Breast epithelium (tissue), 4 donors: ENCODE measurements at regions not wholly inside any gene's neighbourhood (a gene's known extent, or its start where the extent isn't known, plus 50 kb on each side); places are given as distances from the start of the nearest gene placed in this dataset.
"Not testable (repeated sequence)": the region's sequence is repeated elsewhere in the genome, so short reads cannot be mapped to it uniquely, and the experiment has no call there.

ENCODE experiments used
- DNase-seq, 2 donors: peaks; one replicate each; pipeline ENCODE4 v3.0.0-alpha.2; 2019; ENCODE audit warnings: low spot score in 2 of 2
- H3K27ac ChIP-seq, 2 donors: fragments of 200-600 bp; sonication (generic) in 1 of 2; one replicate each; pipeline ENCODE4 v1.5.1; 2016 to 2019; ENCODE audit warnings: mild to moderate bottlenecking in 1 of 2
- H3K27me3 ChIP-seq, 2 donors: fragments of 200-600 bp; sonication (generic) in 1 of 2; one replicate each; pipeline versions ENCODE4 v1.5.1 to v1.6.0; 2017 to 2019; ENCODE audit warnings: control low read depth in 1 of 2, mild to moderate bottlenecking in 1 of 2
- H3K36me3 ChIP-seq: fragments of 200-600 bp; one replicate; pipeline ENCODE4 v1.5.1; 2019
- H3K4me1 ChIP-seq, 2 donors: fragments of 200-600 bp; sonication (generic); one replicate each; pipeline ENCODE4 v1.5.1; 2016 to 2019; ENCODE audit warnings: control low read depth in 1 of 2
- H3K4me3 ChIP-seq, 3 donors: fragments of 200-600 bp; sonication (generic); 1 replicate in 2 of 3; 2 replicates in 1 of 3; pipeline ENCODE4 v1.5.1; 2016 to 2019; ENCODE audit warnings: mild to moderate bottlenecking in 3 of 3, moderate library complexity in 2 of 3
- H3K9me3 ChIP-seq, 2 donors: fragments of 200-600 bp; sonication (generic) in 1 of 2; one replicate each; pipeline ENCODE4 v1.5.1; 2016 to 2019; ENCODE audit warnings: control low read depth in 1 of 2
- POLR2A ChIP-seq: fragments of 450-650 bp; IDR thresholded peaks from one replicate; pipeline ENCODE4 v1.6.1; 2016; ENCODE audit warnings: antibody characterized with exemption, mild to moderate bottlenecking, moderate library complexity
- POLR2AphosphoS5 ChIP-seq, 3 donors: sonication (generic); formaldehyde crosslinking; IDR thresholded peaks; one replicate each; pipeline ENCODE4 v1.6.1; 2017; ENCODE audit warnings: antibody characterized with exemption in 3 of 3
- intact Hi-C: fragments of 100-400 bp; cut with DNase I; formaldehyde crosslinking; loops from one replicate; pipeline ENCODE4 v1.15.1; 2023; ENCODE audit warnings: low total_unique reads
- TF ChIP-seq, protein P1 (sequence below), 3 donors: fragments of 450-650 bp; IDR thresholded peaks; one replicate each; pipeline ENCODE4 v1.5.1; 2016 to 2017; ENCODE audit warnings: antibody characterized with exemption in 3 of 3, mild to moderate bottlenecking in 3 of 3, moderate library complexity in 3 of 3

DNA sequence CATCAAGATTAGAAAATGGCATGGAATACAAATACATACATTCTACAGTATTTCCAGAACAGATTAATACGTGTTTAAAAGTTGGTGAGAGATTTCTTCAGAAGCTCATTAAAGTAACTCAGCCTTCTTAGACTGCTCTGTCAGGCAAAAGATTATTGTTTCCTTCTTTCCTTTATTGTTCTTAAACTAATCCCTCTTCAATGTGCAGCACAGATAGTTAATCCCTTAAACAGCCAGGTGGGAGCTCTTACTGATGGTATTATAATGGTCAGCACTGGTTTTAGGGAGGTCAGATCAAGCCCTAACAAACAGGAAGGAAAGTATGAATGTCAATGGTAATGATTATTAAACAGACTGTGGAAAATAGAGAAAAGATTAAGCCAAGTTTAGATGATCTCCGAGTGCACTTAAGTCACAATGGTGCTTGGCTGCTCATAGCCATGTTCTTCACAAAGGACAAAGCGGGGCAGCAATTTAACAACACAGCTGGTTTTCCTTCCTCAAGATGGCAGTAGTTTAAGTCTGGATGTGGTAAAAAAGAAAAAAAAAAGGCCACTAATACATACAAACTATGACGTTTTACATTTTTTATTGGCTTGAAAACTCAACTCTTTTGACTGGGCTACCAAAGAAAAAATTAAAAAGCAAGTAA lies 992.6 kb downstream of the PCDH9 start:
- TF ChIP-seq, protein P1, sequence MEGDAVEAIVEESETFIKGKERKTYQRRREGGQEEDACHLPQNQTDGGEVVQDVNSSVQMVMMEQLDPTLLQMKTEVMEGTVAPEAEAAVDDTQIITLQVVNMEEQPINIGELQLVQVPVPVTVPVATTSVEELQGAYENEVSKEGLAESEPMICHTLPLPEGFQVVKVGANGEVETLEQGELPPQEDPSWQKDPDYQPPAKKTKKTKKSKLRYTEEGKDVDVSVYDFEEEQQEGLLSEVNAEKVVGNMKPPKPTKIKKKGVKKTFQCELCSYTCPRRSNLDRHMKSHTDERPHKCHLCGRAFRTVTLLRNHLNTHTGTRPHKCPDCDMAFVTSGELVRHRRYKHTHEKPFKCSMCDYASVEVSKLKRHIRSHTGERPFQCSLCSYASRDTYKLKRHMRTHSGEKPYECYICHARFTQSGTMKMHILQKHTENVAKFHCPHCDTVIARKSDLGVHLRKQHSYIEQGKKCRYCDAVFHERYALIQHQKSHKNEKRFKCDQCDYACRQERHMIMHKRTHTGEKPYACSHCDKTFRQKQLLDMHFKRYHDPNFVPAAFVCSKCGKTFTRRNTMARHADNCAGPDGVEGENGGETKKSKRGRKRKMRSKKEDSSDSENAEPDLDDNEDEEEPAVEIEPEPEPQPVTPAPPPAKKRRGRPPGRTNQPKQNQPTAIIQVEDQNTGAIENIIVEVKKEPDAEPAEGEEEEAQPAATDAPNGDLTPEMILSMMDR (IDR thresholded peaks at IDR 0.05) = no peak
- TF ChIP-seq POLR2A (no peak), POLR2AphosphoS5 (IDR thresholded peaks at IDR 0.05) (no peak)
- Histone ChIP-seq H3K4me1 (no peaks in the 10 kb centered on the region), H3K27me3 (no peaks in the 10 kb centered on the region), H3K9me3 (peaks cover 0 to 8% of the 10 kb centered on the region in 2 donors), H3K36me3 (no peaks in the 10 kb centered on the region), H3K4me3 (no peak overlapping the region), H3K27ac (no peak overlapping the region)
- intact Hi-C loops = no loop called here
- DNase-seq = no peak

GRCh38 chr13:66234159-66234558 lies 996.0 kb downstream of the PCDH9 start:
- no peak for DNase-seq
- Histone ChIP-seq H3K36me3 (no peaks in the 10 kb centered on the region), H3K27ac (no peak overlapping the region), H3K9me3 (peaks cover 0 to 8% of the 10 kb centered on the region in 2 donors), H3K27me3 (no peaks in the 10 kb centered on the region), H3K4me3 (no peak overlapping the region), H3K4me1 (no peaks in the 10 kb centered on the region)
- no peak for TF ChIP-seq POLR2A
- TF ChIP-seq, protein P1 (IDR thresholded peaks at IDR 0.05) = no peak
- no peak for TF ChIP-seq POLR2AphosphoS5 (IDR thresholded peaks at IDR 0.05)
- intact Hi-C loops = no loop called here

- H3K4me3 ChIP-seq, DNase-seq, H3K27ac ChIP-seq, H3K9me3 ChIP-seq, H3K4me1 ChIP-seq, H3K36me3 ChIP-seq, intact Hi-C loops, H3K27me3 ChIP-seq: not testable (repeated sequence)
These were observed 998.2 kb downstream of the PCDH9 start for GRCh38 chr13:66231958-66232357.

- Histone ChIP-seq H3K36me3 (no peaks in the 10 kb centered on the region), H3K27ac (no peak overlapping the region), H3K9me3 (no peaks in the 10 kb centered on the region), H3K27me3 (no peaks in the 10 kb centered on the region), H3K4me3 (no peak overlapping the region), H3K4me1 (no peaks in the 10 kb centered on the region)
- no peak for DNase-seq
- intact Hi-C loops = no loop called here
- no peak for TF ChIP-seq POLR2AphosphoS5 (IDR thresholded peaks at IDR 0.05)
- no peak for TF ChIP-seq POLR2A
- TF ChIP-seq, protein P1 (IDR thresholded peaks at IDR 0.05) = no peak
These were observed 1005.1 kb downstream of the PCDH9 start for GRCh38 chr13:66225072-66225471.

DNA sequence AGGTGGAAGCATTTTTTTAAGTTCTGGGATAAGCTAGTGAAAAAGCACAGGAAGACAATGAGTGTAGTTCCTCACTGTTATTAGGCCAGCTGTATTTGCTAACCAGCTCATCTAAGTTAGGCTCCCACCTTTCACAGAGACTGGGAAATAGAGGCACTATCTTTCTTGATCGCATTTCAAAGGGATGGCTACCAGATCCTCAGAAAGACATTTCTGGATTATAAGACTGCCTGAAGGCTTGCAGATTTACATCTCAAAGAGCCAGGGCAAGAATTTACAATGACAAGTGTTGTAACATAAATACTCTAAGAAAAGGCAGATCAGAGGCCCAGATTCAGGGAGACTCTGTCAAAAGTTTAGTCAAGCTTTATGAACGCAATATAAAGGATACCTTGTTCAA lies 1005.5 kb downstream of the PCDH9 start:
- TF ChIP-seq POLR2AphosphoS5 (IDR thresholded peaks at IDR 0.05) (no peak), POLR2A (no peak)
- TF ChIP-seq, protein P1 (IDR thresholded peaks at IDR 0.05) = no peak
- no peaks in the 10 kb centered on the region for H3K9me3 ChIP-seq
- H3K36me3 ChIP-seq = no peaks in the 10 kb centered on the region
- intact Hi-C loops = no loop called here
- H3K4me3 ChIP-seq = no peak overlapping the region
- no peaks in the 10 kb centered on the region for H3K27me3 ChIP-seq
- DNase-seq = no peak
- H3K27ac ChIP-seq = no peak overlapping the region
- no peaks in the 10 kb centered on the region for H3K4me1 ChIP-seq

DNA sequence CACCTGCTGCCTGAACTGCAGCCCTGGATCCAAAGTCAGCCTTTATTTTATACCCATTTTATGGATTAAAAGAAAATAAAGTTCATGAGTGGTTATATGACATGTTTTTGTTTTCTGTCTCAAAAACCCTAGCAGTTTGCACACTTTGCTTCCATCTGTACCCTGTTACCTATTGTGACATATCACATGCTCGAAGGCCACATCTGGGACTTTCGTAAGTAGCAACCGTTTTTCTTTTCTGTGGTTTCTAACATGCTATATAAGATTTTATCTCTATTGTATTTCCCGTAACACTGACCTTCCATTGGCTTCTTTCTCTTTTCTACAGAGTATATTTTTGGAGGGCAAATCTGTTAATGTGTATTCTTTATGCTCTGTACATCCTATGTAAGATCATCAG lies 1007.2 kb downstream of the PCDH9 start:
- no peaks in the 10 kb centered on the region for H3K9me3 ChIP-seq
- DNase-seq = no peak
- intact Hi-C loops = no loop called here
- no peaks in the 10 kb centered on the region for H3K4me1 ChIP-seq
- H3K4me3 ChIP-seq = no peak overlapping the region
- TF ChIP-seq, protein P1 (IDR thresholded peaks at IDR 0.05) = no peak
- no peak for TF ChIP-seq POLR2AphosphoS5 (IDR thresholded peaks at IDR 0.05)
- no peak for TF ChIP-seq POLR2A
- H3K27me3 ChIP-seq = no peaks in the 10 kb centered on the region
- H3K27ac ChIP-seq = no peak overlapping the region
- no peaks in the 10 kb centered on the region for H3K36me3 ChIP-seq
